ENCODE measurements at regions not wholly inside any gene's neighbourhood (a gene's known extent, or its start where the extent isn't known, plus 50 kb on each side); places are given as distances from the start of the nearest gene placed in this dataset.

DNA sequence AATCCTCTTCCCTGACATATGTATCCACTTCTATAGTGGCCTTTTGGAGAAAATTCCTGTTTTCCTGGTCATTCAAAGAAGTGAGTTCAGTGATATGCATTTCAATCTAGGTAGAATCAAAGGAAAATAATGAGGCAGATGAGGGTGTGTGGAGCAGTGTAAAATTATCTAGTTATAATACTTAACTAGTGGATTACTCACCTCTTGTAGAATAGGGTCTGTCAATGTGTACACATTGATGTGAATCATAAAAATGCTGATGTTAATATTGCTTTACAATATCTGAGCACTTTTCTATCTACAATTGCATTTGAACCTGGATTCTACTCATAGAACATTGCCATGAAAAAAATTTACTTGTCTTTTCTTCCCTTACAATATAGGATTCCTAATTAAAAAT is 293.5 kb downstream of the GBA3 start:
- no peak overlapping the region for H3K4me3 ChIP-seq (ENCODE audit: insufficient read depth, low read depth, low read length)
- H3K4me1 ChIP-seq (ENCODE audit: control insufficient read depth, insufficient read depth, low read length): no peaks in the 10 kb centered on the region
- no peak overlapping the region for H3K27ac ChIP-seq (ENCODE audit: insufficient read depth, low read depth, low read length, poor library complexity, severe bottlenecking)
- H3K27me3 ChIP-seq (ENCODE audit: control insufficient read depth, insufficient read depth, low read length, poor library complexity, severe bottlenecking): no peaks in the 10 kb centered on the region
- H3K9me3 ChIP-seq (ENCODE audit: control insufficient read depth, low read length): no peaks in the 10 kb centered on the region
- no peaks in the 10 kb centered on the region for H3K36me3 ChIP-seq (ENCODE audit: control insufficient read depth, insufficient read depth, low read length)

DNA sequence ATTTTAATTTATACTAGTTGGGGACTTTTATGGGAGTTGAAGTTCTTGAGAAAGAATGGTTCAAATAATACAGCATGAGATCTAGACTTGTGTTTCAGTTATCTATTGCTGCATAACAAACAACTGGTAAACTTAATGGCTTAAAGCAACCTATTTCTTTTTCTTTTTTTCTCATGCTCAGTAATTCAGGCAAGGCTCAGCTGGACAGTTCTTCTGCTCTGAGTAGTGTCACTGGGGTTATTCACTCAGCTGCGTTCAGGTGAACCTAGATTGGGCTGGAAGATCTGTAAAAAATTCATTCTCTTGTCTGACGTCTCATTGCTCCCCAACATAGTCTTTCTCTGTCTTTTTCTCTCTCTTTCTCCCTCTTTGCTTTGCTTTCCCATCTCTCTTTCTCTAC is 291.7 kb downstream of the GBA3 start:
- H3K27me3 ChIP-seq (ENCODE audit: control insufficient read depth, insufficient read depth, low read length, poor library complexity, severe bottlenecking): no peaks in the 10 kb centered on the region
- no peaks in the 10 kb centered on the region for H3K4me1 ChIP-seq (ENCODE audit: control insufficient read depth, insufficient read depth, low read length)
- 88 to 93% methylated on average over 2 of the region's 2 CpGs for WGBS, 2 experiments
- no peaks in the 10 kb centered on the region for H3K9me3 ChIP-seq (ENCODE audit: control insufficient read depth, low read length)
- no peak overlapping the region for H3K4me3 ChIP-seq (ENCODE audit: insufficient read depth, low read depth, low read length)
- no peaks in the 10 kb centered on the region for H3K36me3 ChIP-seq (ENCODE audit: control insufficient read depth, insufficient read depth, low read length)
- H3K27ac ChIP-seq (ENCODE audit: insufficient read depth, low read depth, low read length, poor library complexity, severe bottlenecking): no peak overlapping the region

DNA sequence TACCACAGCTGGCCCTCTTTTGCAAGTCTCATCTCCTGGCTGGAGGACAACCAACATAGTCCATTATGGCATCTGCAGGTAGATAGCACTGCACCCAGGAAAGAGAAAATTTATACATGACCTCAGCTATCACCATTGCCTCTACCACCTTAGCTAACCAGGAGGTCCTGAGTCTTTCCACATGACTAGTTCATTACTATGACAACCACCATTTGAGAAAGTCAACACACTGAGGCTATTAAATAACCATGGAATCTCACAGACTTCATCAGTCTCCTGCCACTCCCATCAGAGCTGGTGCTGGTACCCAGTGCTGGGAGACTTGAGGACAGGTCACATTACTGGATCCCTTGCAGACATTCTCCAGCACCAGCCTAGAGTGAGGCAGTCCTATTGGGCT is 285.9 kb downstream of the GBA3 start:
- Histone ChIP-seq H3K9me3 (ENCODE audit: control insufficient read depth, low read length) (no peaks in the 10 kb centered on the region), H3K4me3 (ENCODE audit: insufficient read depth, low read depth, low read length) (no peak overlapping the region), H3K4me1 (ENCODE audit: control insufficient read depth, insufficient read depth, low read length) (no peaks in the 10 kb centered on the region), H3K27me3 (ENCODE audit: control insufficient read depth, insufficient read depth, low read length, poor library complexity, severe bottlenecking) (no peaks in the 10 kb centered on the region), H3K36me3 (ENCODE audit: control insufficient read depth, insufficient read depth, low read length) (no peaks in the 10 kb centered on the region), H3K27ac (ENCODE audit: insufficient read depth, low read depth, low read length, poor library complexity, severe bottlenecking) (no peak overlapping the region)

DNA sequence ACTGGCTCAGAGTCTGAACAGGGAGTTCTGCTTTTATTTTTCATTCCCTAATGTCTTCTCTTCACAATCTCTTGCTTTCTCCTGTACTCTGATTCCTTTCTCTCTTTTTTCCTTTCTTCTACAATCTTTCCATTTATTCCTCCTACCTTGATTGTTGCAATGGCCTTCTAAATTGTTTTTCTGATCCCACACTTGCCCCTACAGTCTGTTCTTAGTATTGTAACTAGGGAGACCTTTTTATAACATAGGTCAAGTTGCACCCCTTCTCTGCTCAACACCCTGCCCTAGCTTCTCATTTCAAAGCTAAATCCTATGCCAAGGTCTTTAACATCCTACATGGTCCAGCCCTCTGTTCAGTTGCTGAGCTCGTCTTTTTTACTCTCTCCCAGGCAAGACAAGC is 277.9 kb downstream of the GBA3 start:
- H3K4me3 ChIP-seq (ENCODE audit: insufficient read depth, low read depth, low read length): no peak overlapping the region
- no peaks in the 10 kb centered on the region for H3K9me3 ChIP-seq (ENCODE audit: control insufficient read depth, low read length)
- H3K27me3 ChIP-seq (ENCODE audit: control insufficient read depth, insufficient read depth, low read length, poor library complexity, severe bottlenecking): no peaks in the 10 kb centered on the region
- WGBS, 2 experiments: 81 to 87% methylated on average over 1 of the region's 1 CpG
- H3K27ac ChIP-seq (ENCODE audit: insufficient read depth, low read depth, low read length, poor library complexity, severe bottlenecking): no peak overlapping the region
- H3K36me3 ChIP-seq (ENCODE audit: control insufficient read depth, insufficient read depth, low read length): no peaks in the 10 kb centered on the region
- H3K4me1 ChIP-seq (ENCODE audit: control insufficient read depth, insufficient read depth, low read length): no peaks in the 10 kb centered on the region

DNA sequence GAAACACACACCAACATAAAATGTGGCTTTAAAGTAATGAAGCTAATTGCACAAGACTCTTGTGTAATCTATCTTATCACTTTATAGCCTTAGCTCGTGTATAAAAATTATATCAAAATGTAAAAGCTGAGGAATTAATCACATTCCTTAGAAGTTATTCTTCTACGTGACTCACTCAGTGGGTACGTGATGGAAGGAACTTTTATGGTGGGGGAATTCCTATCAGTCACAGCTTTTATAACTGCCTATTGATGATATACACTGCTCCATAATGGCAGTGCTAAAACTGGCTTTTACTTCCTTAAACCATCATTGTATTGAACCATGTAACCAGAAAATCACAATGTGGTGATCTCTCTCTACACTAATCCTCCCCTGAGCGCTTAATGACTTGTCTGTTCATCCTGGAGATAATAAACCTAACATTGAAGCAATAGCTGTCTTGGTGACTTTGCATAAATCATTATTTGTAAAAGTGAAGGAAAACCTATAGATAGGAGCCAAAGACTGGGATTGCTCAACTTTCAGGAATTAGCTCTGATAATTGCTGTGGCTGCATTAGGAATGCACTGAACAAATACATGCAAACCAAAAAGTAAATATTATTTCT is 276.7 kb downstream of the GBA3 start:
- no peaks in the 10 kb centered on the region for H3K9me3 ChIP-seq (ENCODE audit: control insufficient read depth, low read length)
- H3K4me3 ChIP-seq (ENCODE audit: insufficient read depth, low read depth, low read length): no peak overlapping the region
- no peaks in the 10 kb centered on the region for H3K4me1 ChIP-seq (ENCODE audit: control insufficient read depth, insufficient read depth, low read length)
- WGBS, 2 experiments: 50 to 92% methylated on average over 1 to 4 of the region's 4 CpGs
- H3K27me3 ChIP-seq (ENCODE audit: control insufficient read depth, insufficient read depth, low read length, poor library complexity, severe bottlenecking): no peaks in the 10 kb centered on the region
- H3K36me3 ChIP-seq (ENCODE audit: control insufficient read depth, insufficient read depth, low read length): no peaks in the 10 kb centered on the region
- H3K27ac ChIP-seq (ENCODE audit: insufficient read depth, low read depth, low read length, poor library complexity, severe bottlenecking): no peak overlapping the region

DNA sequence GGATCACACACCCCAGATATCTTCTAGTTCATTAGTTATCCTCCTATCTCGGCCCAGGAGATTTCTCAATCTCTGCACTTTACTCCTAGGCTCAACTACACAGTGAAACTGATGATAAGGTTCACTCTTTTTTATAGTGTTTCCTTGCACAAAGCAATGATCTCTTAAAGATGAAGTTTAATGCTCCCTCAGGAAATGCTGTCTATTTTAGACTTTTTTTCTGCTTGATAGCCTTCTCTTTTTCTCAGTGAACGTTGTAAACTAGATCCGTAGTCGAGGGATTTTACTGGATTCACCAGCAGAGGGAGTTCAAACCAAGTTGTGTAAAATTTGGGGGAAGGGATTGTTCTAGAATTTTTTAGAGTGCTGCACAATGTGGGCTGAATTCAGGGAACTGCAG is 269.6 kb downstream of the GBA3 start:
- Histone ChIP-seq H3K27ac (ENCODE audit: insufficient read depth, low read depth, low read length, poor library complexity, severe bottlenecking) (no peak overlapping the region), H3K27me3 (ENCODE audit: control insufficient read depth, insufficient read depth, low read length, poor library complexity, severe bottlenecking) (no peaks in the 10 kb centered on the region), H3K4me3 (ENCODE audit: insufficient read depth, low read depth, low read length) (no peak overlapping the region), H3K4me1 (ENCODE audit: control insufficient read depth, insufficient read depth, low read length) (no peaks in the 10 kb centered on the region), H3K36me3 (ENCODE audit: control insufficient read depth, insufficient read depth, low read length) (no peaks in the 10 kb centered on the region), H3K9me3 (ENCODE audit: control insufficient read depth, low read length) (no peaks in the 10 kb centered on the region)
- WGBS, 2 experiments: 56 to 67% methylated on average over 4 of the region's 4 CpGs

DNA sequence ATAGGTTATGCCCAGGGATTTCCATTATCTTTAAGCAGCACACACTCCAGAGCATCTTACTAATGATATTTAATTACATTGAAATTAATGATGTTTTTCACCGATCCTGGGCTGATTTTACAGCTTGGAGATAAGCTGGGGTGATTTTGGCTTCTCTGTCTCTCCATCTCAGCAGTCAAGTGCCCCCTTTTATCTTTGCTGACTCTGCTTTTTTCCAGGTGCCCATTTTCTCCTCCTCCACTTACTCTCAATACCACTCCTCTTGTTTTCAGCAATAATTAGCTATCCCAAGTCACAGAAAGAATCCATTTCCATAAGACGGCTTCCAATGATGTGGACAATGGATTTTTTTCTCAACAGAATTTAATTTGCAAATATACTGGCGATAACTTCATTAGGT is 266.7 kb downstream of the GBA3 start:
- Histone ChIP-seq H3K4me3 (ENCODE audit: insufficient read depth, low read depth, low read length) (no peak overlapping the region), H3K9me3 (ENCODE audit: control insufficient read depth, low read length) (no peaks in the 10 kb centered on the region), H3K27me3 (ENCODE audit: control insufficient read depth, insufficient read depth, low read length, poor library complexity, severe bottlenecking) (no peaks in the 10 kb centered on the region), H3K4me1 (ENCODE audit: control insufficient read depth, insufficient read depth, low read length) (no peaks in the 10 kb centered on the region), H3K27ac (ENCODE audit: insufficient read depth, low read depth, low read length, poor library complexity, severe bottlenecking) (no peak overlapping the region), H3K36me3 (ENCODE audit: control insufficient read depth, insufficient read depth, low read length) (no peaks in the 10 kb centered on the region)
- 94 to 96% methylated on average over 3 of the region's 3 CpGs for WGBS, 2 experiments

DNA sequence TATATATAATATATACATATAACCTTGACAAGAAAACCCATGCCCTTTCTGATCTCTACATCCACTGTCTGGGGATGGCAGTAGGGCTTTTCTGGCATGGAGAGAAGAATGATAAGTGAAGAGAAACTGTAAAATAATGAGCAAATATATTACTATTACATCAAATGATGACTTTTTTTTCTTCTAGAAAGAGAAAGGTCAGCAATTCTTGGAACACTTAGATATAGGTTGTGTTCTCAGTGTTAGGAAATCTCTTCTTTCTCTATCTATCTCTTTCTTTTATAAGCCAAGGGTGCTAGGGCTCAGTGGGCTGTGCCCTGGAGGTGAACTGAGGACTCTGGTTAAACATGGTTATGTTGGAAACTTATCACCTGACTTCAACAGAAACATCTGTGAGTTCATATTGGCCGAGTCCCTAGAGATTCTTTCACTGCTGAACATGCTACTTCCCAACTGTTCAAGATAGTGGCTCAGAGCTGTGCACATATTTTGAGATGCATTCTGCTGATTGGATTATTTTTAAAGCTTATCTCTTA is 265.1 kb downstream of the GBA3 start:
- H3K4me3 ChIP-seq (ENCODE audit: insufficient read depth, low read depth, low read length): no peak overlapping the region
- no peaks in the 10 kb centered on the region for H3K9me3 ChIP-seq (ENCODE audit: control insufficient read depth, low read length)
- H3K36me3 ChIP-seq (ENCODE audit: control insufficient read depth, insufficient read depth, low read length): no peaks in the 10 kb centered on the region
- H3K27me3 ChIP-seq (ENCODE audit: control insufficient read depth, insufficient read depth, low read length, poor library complexity, severe bottlenecking): no peaks in the 10 kb centered on the region
- 94 to 100% methylated on average over 1 of the region's 1 CpG for WGBS, 2 experiments
- no peak overlapping the region for H3K27ac ChIP-seq (ENCODE audit: insufficient read depth, low read depth, low read length, poor library complexity, severe bottlenecking)
- no peaks in the 10 kb centered on the region for H3K4me1 ChIP-seq (ENCODE audit: control insufficient read depth, insufficient read depth, low read length)

DNA sequence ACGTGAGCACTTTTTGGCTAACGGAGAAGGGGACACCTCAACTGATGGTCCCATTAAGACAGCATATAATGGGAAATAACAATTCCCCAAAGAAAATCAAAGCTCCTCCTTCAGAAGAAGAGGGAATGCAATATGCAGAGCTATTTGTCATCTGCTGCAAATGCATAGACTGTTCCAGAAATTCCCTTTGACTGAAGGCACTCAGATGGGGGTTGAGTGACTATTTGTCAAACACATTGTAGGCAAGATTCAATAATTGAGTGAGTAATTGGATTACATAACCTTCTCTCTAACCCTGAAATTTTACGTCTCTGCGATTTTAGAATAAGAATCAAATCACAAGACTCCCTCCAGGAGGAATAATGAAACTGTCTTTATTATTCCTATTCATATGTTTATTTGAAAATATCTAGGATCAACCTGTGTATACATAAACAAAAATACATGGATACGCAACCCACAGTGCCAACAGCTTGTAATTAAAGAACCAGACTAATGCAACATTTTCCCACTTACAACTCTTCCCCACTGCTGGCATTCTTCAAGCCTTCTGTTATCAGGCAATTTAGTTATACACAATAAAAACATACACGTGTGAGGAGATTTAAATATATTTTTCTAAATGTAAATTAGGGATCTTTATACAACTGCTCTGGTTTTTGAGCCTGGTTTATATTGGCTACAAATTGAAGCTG is 256.6 kb downstream of the GBA3 start:
- H3K4me3 ChIP-seq (ENCODE audit: insufficient read depth, low read depth, low read length): no peak overlapping the region
- WGBS, 2 experiments: 96 to 97% methylated on average over 3 of the region's 6 CpGs
- H3K36me3 ChIP-seq (ENCODE audit: control insufficient read depth, insufficient read depth, low read length): no peaks in the 10 kb centered on the region
- H3K9me3 ChIP-seq (ENCODE audit: control insufficient read depth, low read length): no peaks in the 10 kb centered on the region
- no peaks in the 10 kb centered on the region for H3K4me1 ChIP-seq (ENCODE audit: control insufficient read depth, insufficient read depth, low read length)
- no peaks in the 10 kb centered on the region for H3K27me3 ChIP-seq (ENCODE audit: control insufficient read depth, insufficient read depth, low read length, poor library complexity, severe bottlenecking)
- no peak overlapping the region for H3K27ac ChIP-seq (ENCODE audit: insufficient read depth, low read depth, low read length, poor library complexity, severe bottlenecking)

DNA sequence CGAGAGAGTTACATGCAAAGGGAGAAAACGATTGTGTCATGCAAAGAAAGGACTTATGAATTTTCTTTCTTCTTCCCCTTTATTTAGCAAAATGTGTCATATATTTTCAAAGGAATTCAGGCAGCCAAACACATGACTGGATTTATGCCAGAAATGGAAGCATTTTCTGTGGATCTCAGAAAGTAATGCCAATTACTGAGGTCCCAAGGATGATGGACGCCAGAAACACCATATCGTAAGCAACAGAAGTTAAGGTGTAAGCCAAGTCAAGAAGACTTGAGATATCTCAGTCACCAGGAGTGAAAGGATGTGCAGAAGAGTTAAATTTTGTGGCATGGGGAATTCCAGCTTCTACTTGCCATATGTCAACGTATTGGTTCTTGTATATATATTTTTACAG is 255.1 kb downstream of the GBA3 start:
- Histone ChIP-seq H3K36me3 (ENCODE audit: control insufficient read depth, insufficient read depth, low read length) (no peaks in the 10 kb centered on the region), H3K4me1 (ENCODE audit: control insufficient read depth, insufficient read depth, low read length) (peaks cover 6% of the 10 kb centered on the region), H3K9me3 (ENCODE audit: control insufficient read depth, low read length) (no peaks in the 10 kb centered on the region), H3K4me3 (ENCODE audit: insufficient read depth, low read depth, low read length) (no peak overlapping the region), H3K27me3 (ENCODE audit: control insufficient read depth, insufficient read depth, low read length, poor library complexity, severe bottlenecking) (no peaks in the 10 kb centered on the region), H3K27ac (ENCODE audit: insufficient read depth, low read depth, low read length, poor library complexity, severe bottlenecking) (no peak overlapping the region)
- WGBS, 2 experiments: 97 to 98% methylated on average over 3 to 5 of the region's 5 CpGs

All from ectodermal cell (in vitro differentiated cells).